Body of pancreas (tissue), 4 donors: ENCODE measurements at regions not wholly inside any gene's neighbourhood (a gene's known extent, or its start where the extent isn't known, plus 50 kb on each side); places are given as distances from the start of the nearest gene placed in this dataset.

Source experiments
- ATAC-seq: fragments of 150-250 bp; one replicate; pipeline ENCODE4 v1.9.1; 2016
- DNase-seq, 4 donors: peaks; one replicate each; pipeline ENCODE4 v3.0.0-alpha.2; 2019
- H3K27ac ChIP-seq, 4 donors: fragments of 200-600 bp; sonication (generic); 1 replicate in 3 of 4; 2 replicates in 1 of 4; pipeline versions ENCODE4 v1.5.1 to v1.6.1; 2016 to 2019; ENCODE audit warnings: mild to moderate bottlenecking in 1 of 4, mixed read lengths in 1 of 4, moderate library complexity in 1 of 4
- H3K27me3 ChIP-seq, 2 donors: fragments of 200-600 bp; sonication (generic); one replicate each; pipeline ENCODE4 v1.6.0; 2016; ENCODE audit warnings: mild to moderate bottlenecking in 1 of 2
- H3K36me3 ChIP-seq, 2 donors: fragments of 200-600 bp; sonication (generic); replicated peaks in 1 of 2; 2 replicates each; pipeline ENCODE4 v1.5.1; 2016; ENCODE audit warnings: low read depth in 2 of 2; ENCODE audit not compliant: insufficient read depth in 1 of 2
- H3K4me1 ChIP-seq: fragments of 200-600 bp; sonication (generic); one replicate; pipeline ENCODE4 v1.6.0; 2016
- H3K4me3 ChIP-seq, 2 donors: fragments of 200-600 bp; sonication (generic); 1 replicate in 1 of 2; 2 replicates in 1 of 2; pipeline ENCODE4 v1.5.1; 2016 to 2019
- H3K9me3 ChIP-seq, 3 donors: fragments of 200-600 bp; sonication (generic); 1 replicate in 2 of 3; 2 replicates in 1 of 3; pipeline ENCODE4 v1.5.1; 2016
- POLR2A ChIP-seq, 3 donors: fragments of 450-650 bp; IDR thresholded peaks; one replicate each; pipeline ENCODE4 v1.6.1; 2016; ENCODE audit warnings: antibody characterized with exemption in 3 of 3, mild to moderate bottlenecking in 2 of 3
- WGBS, 2 donors: methylation state at CpG; one replicate each; pipeline ENCODE4 v1.1.5; 2017; 5-methylcytosine and 5-hydroxymethylcytosine counted together
- intact Hi-C: fragments of 100-400 bp; cut with DNase I; formaldehyde crosslinking; loops from one replicate; pipeline ENCODE4 v1.15.1; 2023
- TF ChIP-seq, protein P1 (sequence below), 7 experiments: fragments of 450-650 bp in 4 of 7; fragments of 200-600 bp in 3 of 7; sonication (generic) in 3 of 7; IDR thresholded peaks; one replicate each; pipeline ENCODE4 v1.5.1; 2016 to 2019; ENCODE audit warnings: antibody characterized with exemption in 7 of 7

DNA sequence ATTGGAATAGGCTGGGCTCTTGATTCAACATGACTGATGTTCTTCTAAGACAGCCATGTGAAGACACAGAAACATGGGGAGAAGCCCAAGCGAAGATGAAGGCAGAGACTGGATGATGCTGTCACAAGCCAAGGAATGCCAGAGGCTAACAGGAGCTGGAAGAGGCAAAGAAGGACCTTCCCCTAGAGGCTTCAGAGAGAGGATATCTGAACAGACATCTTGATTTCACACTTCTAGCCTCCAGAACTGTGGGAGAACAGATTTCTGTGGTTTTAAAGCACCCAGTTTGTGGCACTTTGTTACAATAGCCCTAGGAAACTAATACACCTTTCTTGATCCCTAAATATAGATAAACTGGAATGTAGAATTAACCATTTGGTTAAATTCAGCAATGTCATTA lies 127.0 kb downstream of the EDN1 start:
- 93 to 100% methylated on average over 1 of the region's 1 CpG for WGBS, 2 donors
- H3K4me1 ChIP-seq: no peaks in the 10 kb centered on the region
- H3K9me3 ChIP-seq: no peaks in the 10 kb centered on the region
- H3K27me3 ChIP-seq: no peaks in the 10 kb centered on the region
- no peak for ATAC-seq
- H3K36me3 ChIP-seq: no peaks in the 10 kb centered on the region
- TF ChIP-seq, protein P1, sequence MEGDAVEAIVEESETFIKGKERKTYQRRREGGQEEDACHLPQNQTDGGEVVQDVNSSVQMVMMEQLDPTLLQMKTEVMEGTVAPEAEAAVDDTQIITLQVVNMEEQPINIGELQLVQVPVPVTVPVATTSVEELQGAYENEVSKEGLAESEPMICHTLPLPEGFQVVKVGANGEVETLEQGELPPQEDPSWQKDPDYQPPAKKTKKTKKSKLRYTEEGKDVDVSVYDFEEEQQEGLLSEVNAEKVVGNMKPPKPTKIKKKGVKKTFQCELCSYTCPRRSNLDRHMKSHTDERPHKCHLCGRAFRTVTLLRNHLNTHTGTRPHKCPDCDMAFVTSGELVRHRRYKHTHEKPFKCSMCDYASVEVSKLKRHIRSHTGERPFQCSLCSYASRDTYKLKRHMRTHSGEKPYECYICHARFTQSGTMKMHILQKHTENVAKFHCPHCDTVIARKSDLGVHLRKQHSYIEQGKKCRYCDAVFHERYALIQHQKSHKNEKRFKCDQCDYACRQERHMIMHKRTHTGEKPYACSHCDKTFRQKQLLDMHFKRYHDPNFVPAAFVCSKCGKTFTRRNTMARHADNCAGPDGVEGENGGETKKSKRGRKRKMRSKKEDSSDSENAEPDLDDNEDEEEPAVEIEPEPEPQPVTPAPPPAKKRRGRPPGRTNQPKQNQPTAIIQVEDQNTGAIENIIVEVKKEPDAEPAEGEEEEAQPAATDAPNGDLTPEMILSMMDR (IDR thresholded peaks at IDR 0.05): no peak
- TF ChIP-seq POLR2A (IDR thresholded peaks at IDR 0.05): no peak
- no peak overlapping the region for H3K27ac ChIP-seq
- no peak overlapping the region for H3K4me3 ChIP-seq
- DNase-seq: no peak
- intact Hi-C loops: no loop called here

DNA sequence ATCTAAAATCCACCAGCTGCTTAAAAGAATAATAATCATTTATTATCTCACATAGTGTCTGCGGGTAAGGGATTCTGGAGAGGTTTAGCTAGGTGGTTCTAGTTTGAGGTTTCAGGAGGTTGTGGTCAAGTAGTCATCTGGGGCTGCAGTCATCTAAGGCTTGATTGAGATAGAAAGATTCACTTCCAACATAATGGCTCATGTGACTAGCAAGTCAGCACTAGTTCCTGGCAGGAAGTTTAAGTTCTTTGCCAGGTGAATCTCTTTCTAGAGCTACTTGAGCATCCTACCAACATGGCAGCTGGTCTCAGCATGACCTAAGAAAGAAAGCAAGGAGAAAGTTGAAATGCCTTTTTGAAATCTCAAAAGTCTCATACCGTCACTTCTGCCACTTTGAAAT lies 128.8 kb downstream of the EDN1 start:
- H3K27me3 ChIP-seq: no peaks in the 10 kb centered on the region
- H3K4me3 ChIP-seq: no peak overlapping the region
- no peak overlapping the region for H3K27ac ChIP-seq
- H3K9me3 ChIP-seq: no peaks in the 10 kb centered on the region
- 98% methylated on average over 2 of the region's 2 CpGs for WGBS, 2 donors
- TF ChIP-seq, protein P1 (IDR thresholded peaks at IDR 0.05): no peak
- TF ChIP-seq POLR2A (IDR thresholded peaks at IDR 0.05): no peak
- intact Hi-C loops: no loop called here
- H3K4me1 ChIP-seq: no peaks in the 10 kb centered on the region
- ATAC-seq: no peak
- DNase-seq: no peak
- no peaks in the 10 kb centered on the region for H3K36me3 ChIP-seq

DNA sequence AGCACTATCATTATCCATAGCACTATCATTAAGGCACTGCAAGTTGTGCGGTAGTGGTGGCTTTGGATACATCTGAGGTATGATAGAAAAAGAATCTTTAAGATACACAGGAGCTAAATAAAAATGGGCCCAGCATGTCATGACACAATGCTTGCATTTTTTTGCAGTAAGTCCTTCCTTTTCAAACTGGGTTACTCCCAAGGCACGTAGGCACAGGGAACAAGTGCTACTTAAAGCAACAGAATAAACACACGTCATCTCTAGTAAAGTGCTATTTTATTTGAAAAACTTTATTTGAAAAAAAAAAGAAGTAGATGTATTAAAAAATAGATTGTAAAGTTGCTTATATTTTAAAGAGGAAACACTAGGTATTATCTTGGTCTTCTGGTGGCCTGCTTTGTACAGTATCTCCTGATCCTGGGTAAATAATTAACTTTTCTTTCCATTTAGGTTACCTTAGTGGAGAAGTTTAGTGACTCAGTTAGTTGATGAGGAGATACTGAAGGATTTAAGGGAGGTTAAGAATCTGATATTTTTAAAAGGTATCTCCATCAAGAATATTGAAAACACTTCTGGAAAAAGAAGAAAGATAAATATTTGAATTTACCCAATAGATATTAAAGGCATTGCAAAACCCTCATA lies 129.6 kb downstream of the EDN1 start:
- Histone ChIP-seq H3K4me3 (no peak overlapping the region), H3K27ac (no peak overlapping the region), H3K9me3 (no peaks in the 10 kb centered on the region), H3K4me1 (no peaks in the 10 kb centered on the region), H3K27me3 (no peaks in the 10 kb centered on the region), H3K36me3 (no peaks in the 10 kb centered on the region)
- DNase-seq (no peak), ATAC-seq (no peak)
- intact Hi-C loops: no loop called here
- WGBS, 2 donors: 27 to 42% methylated on average over 3 of the region's 3 CpGs
- TF ChIP-seq, protein P1 (IDR thresholded peaks at IDR 0.05): no peak
- no peak for TF ChIP-seq POLR2A (IDR thresholded peaks at IDR 0.05)

DNA sequence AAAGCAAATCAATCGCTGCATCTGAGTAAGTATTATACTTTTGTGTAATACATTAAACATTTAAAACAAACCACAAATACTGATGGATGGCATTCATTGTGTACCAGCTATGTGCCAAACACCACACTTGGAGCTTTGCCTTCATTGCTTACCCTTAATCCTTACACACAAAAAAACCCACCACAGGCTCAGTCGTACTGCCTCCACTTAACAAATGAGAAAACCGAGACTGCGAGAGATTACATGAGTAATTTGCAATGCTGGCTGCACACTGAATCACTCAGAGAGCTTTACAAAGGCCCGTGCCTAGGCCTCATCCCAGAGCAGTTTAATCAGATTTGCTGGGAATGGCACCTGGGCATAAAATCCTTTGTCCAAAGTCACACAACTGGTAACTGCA lies 130.5 kb downstream of the EDN1 start:
- Histone ChIP-seq H3K36me3 (no peaks in the 10 kb centered on the region), H3K27ac (no peak overlapping the region), H3K9me3 (no peaks in the 10 kb centered on the region), H3K4me3 (no peak overlapping the region), H3K4me1 (no peaks in the 10 kb centered on the region), H3K27me3 (no peaks in the 10 kb centered on the region)
- intact Hi-C loops: no loop called here
- DNase-seq: no peak
- WGBS, 2 donors: 76 to 83% methylated on average over 5 of the region's 5 CpGs
- ATAC-seq: no peak
- TF ChIP-seq POLR2A (IDR thresholded peaks at IDR 0.05): no peak
- TF ChIP-seq, protein P1 (IDR thresholded peaks at IDR 0.05): no peak

DNA sequence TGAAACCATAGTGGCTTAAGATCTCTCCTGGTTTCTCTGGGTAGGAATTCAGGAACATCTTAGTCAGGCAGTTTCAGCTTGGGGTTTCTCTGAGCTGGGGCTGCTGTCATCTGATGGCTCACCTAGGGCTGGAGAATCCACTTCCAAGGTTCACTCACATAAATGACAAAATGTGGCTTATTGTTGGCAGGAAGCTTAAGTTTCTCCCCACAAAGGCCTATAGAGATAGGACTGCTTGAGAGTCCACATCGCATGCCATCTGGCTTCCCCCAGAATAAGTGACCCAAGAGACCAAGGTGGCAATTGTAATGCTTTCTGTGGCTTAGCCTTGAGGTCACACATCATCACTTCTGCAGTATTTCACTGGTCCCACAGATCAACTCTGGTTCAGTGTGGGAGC lies 131.4 kb downstream of the EDN1 start:
- ATAC-seq (no peak), DNase-seq (no peak)
- H3K36me3 ChIP-seq: no peaks in the 10 kb centered on the region
- 89% methylated on average over 1 of the region's 1 CpG; no CpG with 5 or more reads in 1 of the 2 donors for WGBS, 2 donors
- TF ChIP-seq, protein P1 (IDR thresholded peaks at IDR 0.05): no peak
- no peak for TF ChIP-seq POLR2A (IDR thresholded peaks at IDR 0.05)
- no peaks in the 10 kb centered on the region for H3K9me3 ChIP-seq
- no peak overlapping the region for H3K27ac ChIP-seq
- no peaks in the 10 kb centered on the region for H3K4me1 ChIP-seq
- H3K4me3 ChIP-seq: no peak overlapping the region
- intact Hi-C loops: no loop called here
- H3K27me3 ChIP-seq: no peaks in the 10 kb centered on the region
